H1 (cell line): ENCODE measurements at regions not wholly inside any gene's neighbourhood (a gene's known extent, or its start where the extent isn't known, plus 50 kb on each side); places are given as distances from the start of the nearest gene placed in this dataset.

Experiments used
- CTCF ChIA-PET: fragments of 300-600 bp; sonication (Branson Sonifier 250); formaldehyde crosslinking; loops from one replicate; lab custom pipeline; 2021; ENCODE audit not compliant: partially characterized antibody; lab: Charles Lee
- POLR2A ChIA-PET: fragments of 300-600 bp; sonication (Branson Sonifier 250); formaldehyde crosslinking; loops from one replicate; lab custom pipeline; 2021; ENCODE audit warnings: inconsistent platforms; ENCODE audit not compliant: partially characterized antibody; lab: Charles Lee
- DNase-seq, 2 experiments: peaks; one replicate each; pipeline versions ENCODE4 v3.0.0 to v3.0.0-alpha.2; 2010 to 2022; ENCODE audit warnings: low spot score in 2 of 2, low read depth in 1 of 2, mixed read lengths in 1 of 2
- FAIRE-seq: peaks from 2 replicates; lab custom pipeline; 2011; peaks lifted over from hg19 to GRCh38; lab: Jason Lieb, UNC
- H2AFZ ChIP-seq: 2 replicates; pipeline ENCODE4 v1.8.1; 2012; ENCODE audit warnings: low read length, inconsistent platforms
- H2AK5ac ChIP-seq: 2 replicates; pipeline ENCODE4 v1.6.1; 2013; ENCODE audit warnings: low read depth, low read length
- H2BK120ac ChIP-seq: replicated peaks from 2 replicates; pipeline ENCODE3; 2013; ENCODE audit warnings: low read depth, low read length, inconsistent platforms
- H2BK12ac ChIP-seq: 2 replicates; pipeline ENCODE4 v1.6.1; 2013; ENCODE audit warnings: low read depth, low read length
- H2BK15ac ChIP-seq: 2 replicates; pipeline ENCODE4 v1.6.1; 2013; ENCODE audit warnings: low read length
- H2BK20ac ChIP-seq: 2 replicates; pipeline ENCODE4 v1.6.1; 2013; ENCODE audit warnings: low read length
- H2BK5ac ChIP-seq: 2 replicates; pipeline ENCODE4 v1.6.1; 2013; ENCODE audit warnings: low read depth, low read length
- H3K14ac ChIP-seq: 2 replicates; pipeline ENCODE4 v1.6.1; 2013; ENCODE audit warnings: inconsistent platforms; ENCODE audit not compliant: insufficient read length
- H3K18ac ChIP-seq: 2 replicates; pipeline ENCODE4 v1.6.1; 2013; ENCODE audit warnings: low read length; ENCODE audit errors: extremely low read depth
- H3K23ac ChIP-seq: 2 replicates; pipeline ENCODE4 v1.6.1; 2013; ENCODE audit warnings: inconsistent platforms; ENCODE audit not compliant: insufficient read length
- H3K23me2 ChIP-seq: 2 replicates; pipeline ENCODE4 v1.6.1; 2013; ENCODE audit warnings: low read depth, low read length
- H3K27ac ChIP-seq: 2 replicates; pipeline ENCODE4 v1.6.1; 2011; ENCODE audit warnings: low read depth, low read length, inconsistent platforms
- H3K27me3 ChIP-seq, 4 experiments: replicated peaks in 1 of 4; 1 replicate in 1 of 4; 2 replicates in 3 of 4; pipeline versions ENCODE4 v1.6.1 to v1.8.1; 2011 to 2013; ENCODE audit warnings: low read length in 3 of 4, mild to moderate bottlenecking in 3 of 4, inconsistent platforms in 2 of 4, mixed read lengths in 2 of 4, moderate library complexity in 1 of 4; ENCODE audit not compliant: control insufficient read depth in 3 of 4, insufficient read depth in 3 of 4; ENCODE audit errors: extremely low read depth in 1 of 4
- H3K36me3 ChIP-seq, 4 experiments: 2 replicates each; pipeline versions ENCODE4 v1.6.1 to v1.8.1; 2011 to 2013; ENCODE audit warnings: mild to moderate bottlenecking in 4 of 4, low read length in 3 of 4, moderate library complexity in 2 of 4, control low read depth in 1 of 4, inconsistent platforms in 1 of 4; ENCODE audit not compliant: insufficient read depth in 4 of 4, control insufficient read depth in 2 of 4
- H3K4ac ChIP-seq: replicated peaks from 2 replicates; pipeline ENCODE3; 2013; ENCODE audit warnings: low read length, low read depth, mixed read lengths, inconsistent platforms; ENCODE audit not compliant: insufficient read length
- H3K4me1 ChIP-seq, 4 experiments: replicated peaks in 1 of 4; 1 replicate in 1 of 4; 2 replicates in 3 of 4; pipeline versions ENCODE4 v1.6.1 to v1.8.1; 2011 to 2013; ENCODE audit warnings: low read length in 3 of 4, inconsistent platforms in 2 of 4, mixed read lengths in 1 of 4; ENCODE audit not compliant: insufficient read depth in 4 of 4, control insufficient read depth in 3 of 4
- H3K4me2 ChIP-seq, 2 experiments: 2 replicates each; pipeline versions ENCODE4 v1.6.1 to v1.8.1; 2011 to 2013; ENCODE audit warnings: low read depth in 2 of 2, low read length in 2 of 2, control low read depth in 1 of 2, inconsistent platforms in 1 of 2, mild to moderate bottlenecking in 1 of 2; ENCODE audit not compliant: insufficient read depth in 1 of 2
- H3K4me3 ChIP-seq, 4 experiments: fragments of 200-600, 300-600 bp in 1 of 4; sonication (generic), shearing (Covaris generic), sonication (Bioruptor Twin) in 1 of 4; 2 replicates each; pipeline versions ENCODE4 v1.5.1 to v1.8.1; 2011 to 2016; ENCODE audit warnings: low read length in 4 of 4, low read depth in 3 of 4, control low read depth in 2 of 4, inconsistent platforms in 2 of 4, mild to moderate bottlenecking in 2 of 4, mixed read lengths in 1 of 4, moderate library complexity in 1 of 4; ENCODE audit not compliant: insufficient read depth in 2 of 4; ENCODE audit errors: extremely low read depth in 1 of 4
- H3K56ac ChIP-seq: replicated peaks from 2 replicates; pipeline ENCODE3; 2013; ENCODE audit warnings: low read depth, mild to moderate bottlenecking, mixed read lengths, low read length, inconsistent platforms; ENCODE audit not compliant: insufficient read length
- H3K79me1 ChIP-seq: 2 replicates; pipeline ENCODE4 v1.6.1; 2013; ENCODE audit warnings: low read depth, low read length, control low read depth
- H3K79me2 ChIP-seq, 2 experiments: 2 replicates each; pipeline versions ENCODE4 v1.6.1 to v1.8.1; 2012 to 2013; ENCODE audit warnings: low read length in 2 of 2, mild to moderate bottlenecking in 2 of 2, inconsistent platforms in 1 of 2; ENCODE audit not compliant: insufficient read depth in 2 of 2, control insufficient read depth in 1 of 2
- H3K9ac ChIP-seq, 4 experiments: replicated peaks in 1 of 4; 1 replicate in 1 of 4; 2 replicates in 3 of 4; pipeline versions ENCODE4 v1.6.1 to v1.8.1; 2011 to 2013; ENCODE audit warnings: low read depth in 3 of 4, low read length in 3 of 4, control low read depth in 2 of 4, mild to moderate bottlenecking in 2 of 4, moderate library complexity in 2 of 4, inconsistent platforms in 1 of 4; ENCODE audit errors: extremely low read depth in 1 of 4
- H3K9me3 ChIP-seq, 2 experiments: 2 replicates each; pipeline versions ENCODE4 v1.6.1 to v1.8.1; 2012 to 2013; ENCODE audit warnings: mild to moderate bottlenecking in 2 of 2, moderate library complexity in 2 of 2, control low read depth in 1 of 2, inconsistent platforms in 1 of 2, low read depth in 1 of 2, low read length in 1 of 2, mixed read lengths in 1 of 2; ENCODE audit not compliant: insufficient read depth in 2 of 2
- H4K20me1 ChIP-seq, 2 experiments: replicated peaks in 1 of 2; 2 replicates each; pipeline versions ENCODE3 to v1.8.1; 2011 to 2013; ENCODE audit warnings: inconsistent platforms in 2 of 2, low read length in 2 of 2, mild to moderate bottlenecking in 1 of 2; ENCODE audit not compliant: insufficient read depth in 2 of 2, control insufficient read depth in 1 of 2
- H4K5ac ChIP-seq: 2 replicates; pipeline ENCODE4 v1.6.1; 2013; ENCODE audit warnings: low read length, low read depth, mixed read lengths, inconsistent platforms; ENCODE audit not compliant: insufficient read length
- H4K8ac ChIP-seq: 2 replicates; pipeline ENCODE4 v1.8.0; 2013; ENCODE audit warnings: mild to moderate bottlenecking, moderate library complexity, low read length, inconsistent platforms; ENCODE audit not compliant: insufficient read depth; ENCODE audit errors: extremely low read depth
- H4K91ac ChIP-seq: replicated peaks from 2 replicates; pipeline ENCODE3; 2013; ENCODE audit warnings: low read length, mixed read lengths, inconsistent platforms; ENCODE audit not compliant: insufficient read length
- BACH1 ChIP-seq: IDR thresholded peaks from 2 replicates; pipeline ENCODE4 v1.6.1; 2012; ENCODE audit warnings: low read length, improper control_type of control experiment
- CBX8 ChIP-seq: fragments of 300-800, 300-1000 bp; sonication (generic); IDR thresholded peaks from 2 replicates; pipeline ENCODE4 v1.7.1; 2016; ENCODE audit warnings: low read depth, low read length, borderline replicate concordance
- CHD1 ChIP-seq: IDR thresholded peaks from 2 replicates; pipeline ENCODE4 v1.6.1; 2012; ENCODE audit warnings: low read depth, low read length, improper control_type of control experiment
- CHD2 ChIP-seq: IDR thresholded peaks from 2 replicates; pipeline ENCODE4 v1.6.1; 2012; ENCODE audit warnings: low read length, improper control_type of control experiment
- EGR1 ChIP-seq: IDR thresholded peaks from 2 replicates; pipeline ENCODE4 v1.6.1; 2011; ENCODE audit warnings: low read depth, low read length, borderline replicate concordance
- JUN ChIP-seq: IDR thresholded peaks from 2 replicates; pipeline ENCODE4 v1.6.1; 2011; ENCODE audit warnings: low read depth, mild to moderate bottlenecking, improper control_type of control experiment, low read length
- JUND ChIP-seq: IDR thresholded peaks from 2 replicates; pipeline ENCODE4 v1.6.1; 2011; ENCODE audit warnings: mild to moderate bottlenecking, improper control_type of control experiment, low read length
- RXRA ChIP-seq: IDR thresholded peaks from 2 replicates; pipeline ENCODE4 v1.6.1; 2011; ENCODE audit warnings: low read depth, mild to moderate bottlenecking, low read length, moderate library complexity; ENCODE audit not compliant: insufficient read depth
- TCF12 ChIP-seq: IDR thresholded peaks from 2 replicates; pipeline ENCODE4 v1.6.1; 2011; ENCODE audit warnings: low read depth, mild to moderate bottlenecking, low read length
- TEAD4 ChIP-seq: IDR thresholded peaks from 2 replicates; pipeline ENCODE4 v1.6.1; 2012; ENCODE audit warnings: low read depth, low read length, inconsistent platforms, mixed read lengths
- USF2 ChIP-seq: IDR thresholded peaks from 2 replicates; pipeline ENCODE4 v1.6.1; 2011; ENCODE audit warnings: low read length, improper control_type of control experiment
- WGBS, 2 experiments: shearing (Covaris generic) in 1 of 2; methylation state at CpG; one replicate each; pipeline versions ENCODE4 v1.1.6 to v1.1.7; 2013 to 2015; ENCODE audit warnings: low lambda C conversion rate in 2 of 2, mixed read lengths in 2 of 2, inconsistent platforms in 1 of 2, low coverage in 1 of 2, missing lambda C conversion rate in 1 of 2; ENCODE audit not compliant: insufficient replicate concordance in 2 of 2, insufficient coverage in 1 of 2, insufficient read length in 1 of 2; ENCODE audit errors: extremely low coverage in 1 of 2, missing lambda C conversion rate in 1 of 2; 5-methylcytosine and 5-hydroxymethylcytosine counted together

DNA sequence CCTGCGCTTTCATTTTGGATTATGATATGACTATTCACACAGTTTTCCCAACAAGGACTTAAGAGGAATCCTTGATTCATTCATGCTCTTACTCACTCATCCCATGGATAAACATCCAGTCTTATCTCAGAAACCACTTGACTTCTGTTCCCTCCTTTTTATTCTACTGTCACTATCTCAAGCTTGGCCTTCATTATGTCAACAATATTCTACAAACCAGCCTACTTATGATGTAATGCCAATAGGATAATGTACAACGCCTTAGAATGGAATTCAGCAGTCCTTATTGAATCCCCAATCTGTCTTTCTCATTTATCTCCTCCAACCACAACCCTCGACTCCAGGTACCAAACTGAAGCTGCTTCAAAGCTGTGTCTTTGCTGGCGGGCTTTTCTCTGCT, 448.5 kb downstream of the PDZRN4 start:
- Histone ChIP-seq H4K20me1 (no peaks in the 10 kb centered on the region), H3K27ac (no peak overlapping the region), H2AFZ (no peak overlapping the region), H2BK120ac (no peak overlapping the region), H2BK20ac (no peak overlapping the region), H3K9ac (no peak overlapping the region), H3K56ac (no peak overlapping the region), H3K79me1 (no peaks in the 10 kb centered on the region), H3K18ac (no peak overlapping the region), H2BK15ac (no peak overlapping the region), H3K36me3 (no peaks in the 10 kb centered on the region), H2BK5ac (no peak overlapping the region), H3K23me2 (no peaks in the 10 kb centered on the region), H3K4me3 (no peak overlapping the region), H4K8ac (no peak overlapping the region), H3K4me2 (no peak overlapping the region), H3K4ac (no peak overlapping the region), H3K23ac (no peak overlapping the region), H2BK12ac (no peak overlapping the region), H3K14ac (no peak overlapping the region), H3K9me3 (no peaks in the 10 kb centered on the region), H3K79me2 (no peaks in the 10 kb centered on the region), H2AK5ac (no peak overlapping the region), H4K91ac (no peak overlapping the region), H3K4me1 (no peaks in the 10 kb centered on the region), H3K27me3 (no peaks in the 10 kb centered on the region), H4K5ac (no peak overlapping the region)
- DNase-seq (no peak), FAIRE-seq (no peak)
- WGBS, 2 experiments, result 92% methylated on average over 4 of the region's 4 CpGs; no CpG with 5 or more reads in 1 of the 2 experiments
- TF ChIP-seq TEAD4, result no peak
- TF ChIP-seq JUN, result no peak
- no peak for TF ChIP-seq USF2
- no peak for TF ChIP-seq CHD1
- no peak for TF ChIP-seq RXRA
- no peak for TF ChIP-seq CBX8
- no peak for TF ChIP-seq CHD2
- no peak for TF ChIP-seq EGR1
- TF ChIP-seq BACH1, result no peak
- TF ChIP-seq JUND, result no peak
- TF ChIP-seq TCF12, result no peak
- CTCF ChIA-PET, result no interaction called here
- POLR2A ChIA-PET, result no interaction called here
